Stimulated activated CD4-positive, alpha-beta T cell treated with anti-CD3 and anti-CD28 coated beads, Interleukin-4, amount 100 ng/mL, for 1 hour (primary cell): ENCODE measurements at regions not wholly inside any gene's neighbourhood (a gene's known extent, or its start where the extent isn't known, plus 50 kb on each side); places are given as distances from the start of the nearest gene placed in this dataset.
"Not testable (repeated sequence)": the region's sequence is repeated elsewhere in the genome, so short reads cannot be mapped to it uniquely, and the experiment has no call there.

ENCODE experiments used
- DNase-seq: peaks from one replicate; pipeline ENCODE4 v3.0.0-alpha.2; 2020

- DNase-seq = no peak
Observed at GRCh38 chr1:163477276-163477830, 155.6 kb downstream of the NUF2 start.

- not testable (repeated sequence) for DNase-seq
Observed at GRCh38 chr1:163498391-163499330, 176.9 kb downstream of the NUF2 start.

- no peak for DNase-seq
Observed at GRCh38 chr1:163504331-163504978, 182.7 kb downstream of the NUF2 start.

GRCh38 chr1:163509114-163509513 is 187.4 kb downstream of the NUF2 start:
- DNase-seq = no peak

GRCh38 chr1:163512349-163512989 is 190.7 kb downstream of the NUF2 start:
- DNase-seq = no peak

- no peak for DNase-seq
Observed at GRCh38 chr1:163523375-163524029, 201.7 kb downstream of the NUF2 start.

- DNase-seq = peak; percentile 2
Observed at GRCh38 chr1:163528710-163529348, 207.1 kb downstream of the NUF2 start.

GRCh38 chr1:163531345-163531744 is 209.6 kb downstream of the NUF2 start:
- DNase-seq = no peak

- no peak for DNase-seq
Observed at GRCh38 chr1:163535401-163535800, 213.6 kb downstream of the NUF2 start.

GRCh38 chr1:163535807-163536206 is 214.1 kb downstream of the NUF2 start:
- DNase-seq = no peak

- no peak for DNase-seq
Observed at GRCh38 chr1:163537809-163538208, 216.1 kb downstream of the NUF2 start.

- DNase-seq = no peak
Observed at GRCh38 chr1:163538667-163539066, 216.9 kb downstream of the NUF2 start.

- no peak for DNase-seq
Observed at GRCh38 chr1:163540727-163541126, 219.0 kb downstream of the NUF2 start.

GRCh38 chr1:163544441-163544840 is 222.7 kb downstream of the NUF2 start:
- DNase-seq = no peak

GRCh38 chr1:163558162-163558561 is 236.4 kb downstream of the NUF2 start:
- no peak for DNase-seq

GRCh38 chr1:163561580-163562295 is 240.0 kb downstream of the NUF2 start:
- no peak for DNase-seq

- no peak for DNase-seq
Observed at GRCh38 chr1:163562355-163562754, 240.6 kb downstream of the NUF2 start.

- DNase-seq = no peak
Observed at GRCh38 chr1:163565166-163565565, 243.4 kb downstream of the NUF2 start.

GRCh38 chr1:163570071-163570470 is 248.3 kb downstream of the NUF2 start:
- DNase-seq = no peak

GRCh38 chr1:163571950-163572349 is 250.2 kb downstream of the NUF2 start:
- no peak for DNase-seq

- DNase-seq = no peak
Observed at GRCh38 chr1:163574119-163574518, 252.4 kb downstream of the NUF2 start.

GRCh38 chr1:163580926-163581325 is 259.2 kb downstream of the NUF2 start:
- DNase-seq = no peak
